GM21529 (cell line): ENCODE measurements at regions not wholly inside any gene's neighbourhood (a gene's known extent, or its start where the extent isn't known, plus 50 kb on each side); places are given as distances from the start of the nearest gene placed in this dataset.
A peak's percentile ranks its signal among the peaks of the same experiment; 100 is the strongest.

Experiments used
- ATAC-seq: cut with Tn5 transposase; IDR thresholded peaks from one replicate; pipeline ENCODE4 v1.9.1; 2021; ENCODE audit not compliant: unreplicated experiment

GRCh38 chr4:18242919-18243693 is 221.6 kb upstream of the LCORL start:
- no peak for ATAC-seq

GRCh38 chr4:18241727-18242126 is 220.2 kb upstream of the LCORL start:
- ATAC-seq, result no peak

GRCh38 chr4:18234108-18234507 is 212.6 kb upstream of the LCORL start:
- peak; percentile 49 for ATAC-seq

- ATAC-seq, result no peak
Observed at GRCh38 chr4:18231726-18232125, 210.2 kb upstream of the LCORL start.

- ATAC-seq, result no peak
Observed at GRCh38 chr4:18227880-18228279, 206.3 kb upstream of the LCORL start.

- no peak for ATAC-seq
Observed at GRCh38 chr4:18214411-18215055, 193.0 kb upstream of the LCORL start.

GRCh38 chr4:18213576-18214198 is 192.1 kb upstream of the LCORL start:
- no peak for ATAC-seq

- peak; percentile 63 for ATAC-seq
Observed at GRCh38 chr4:18209448-18209847, 187.9 kb upstream of the LCORL start.

- no peak for ATAC-seq
Observed at GRCh38 chr4:18203966-18204365, 182.4 kb upstream of the LCORL start.

GRCh38 chr4:18202486-18202885 is 180.9 kb upstream of the LCORL start:
- ATAC-seq, result no peak

GRCh38 chr4:18201885-18202284 is 180.3 kb upstream of the LCORL start:
- no peak for ATAC-seq

- ATAC-seq, result no peak
Observed at GRCh38 chr4:18198653-18199052, 177.1 kb upstream of the LCORL start.

GRCh38 chr4:18197467-18197866 is 175.9 kb upstream of the LCORL start:
- ATAC-seq, result no peak

- no peak for ATAC-seq
Observed at GRCh38 chr4:18194278-18194677, 172.7 kb upstream of the LCORL start.

GRCh38 chr4:18192901-18193300 is 171.3 kb upstream of the LCORL start:
- no peak for ATAC-seq

- no peak for ATAC-seq
Observed at GRCh38 chr4:18185491-18185890, 163.9 kb upstream of the LCORL start.

- ATAC-seq, result peak; percentile 37
Observed at GRCh38 chr4:18180892-18181291, 159.3 kb upstream of the LCORL start.

GRCh38 chr4:18180122-18180521 is 158.6 kb upstream of the LCORL start:
- ATAC-seq, result no peak

GRCh38 chr4:18171896-18172295 is 150.3 kb upstream of the LCORL start:
- no peak for ATAC-seq

- ATAC-seq, result no peak
Observed at GRCh38 chr4:18167831-18168230, 146.3 kb upstream of the LCORL start.

- no peak for ATAC-seq
Observed at GRCh38 chr4:18166925-18167324, 145.4 kb upstream of the LCORL start.

- no peak for ATAC-seq
Observed at GRCh38 chr4:18162453-18162852, 140.9 kb upstream of the LCORL start.
